ENCODE measurements at regions not wholly inside any gene's neighbourhood (a gene's known extent, or its start where the extent isn't known, plus 50 kb on each side); places are given as distances from the start of the nearest gene placed in this dataset.

- H3K36me3 ChIP-seq = no peaks in the 10 kb centered on the region
- intact Hi-C loops (cut with DNase I) = no loop called here
- DNase-seq = peak; percentile 98
- H3K27me3 ChIP-seq = no peaks in the 10 kb centered on the region
- 0 to 2% methylated on average over 16 to 21 of the region's 68 CpGs for WGBS, 2 donors
- H3K4me1 ChIP-seq = peaks cover 4 to 15% of the 10 kb centered on the region in 2 donors
- peak in 4 of 6 experiments; percentile 21 to 36 (median 34) for TF ChIP-seq CTCF (IDR thresholded peaks at IDR 0.05)
- TF ChIP-seq POLR2A (IDR thresholded peaks at IDR 0.05) = peak in 1 of 2 donors; percentile 97
- peak overlapping the region; percentile 56 to 76 (median 59) for H3K4me3 ChIP-seq (replicated peaks in 1 of 3)
- H3K9me3 ChIP-seq = no peaks in the 10 kb centered on the region
- H3K27ac ChIP-seq = peak overlapping the region; percentile 79 to 89 (median 86)
Measured at GRCh38 chr7:66493235-66494205, 135.2 kb upstream of the KCTD7 start.

GRCh38 chr7:66497346-66497745 lies 131.3 kb upstream of the KCTD7 start:
- DNase-seq = no peak
- Histone ChIP-seq H3K36me3 (no peaks in the 10 kb centered on the region), H3K4me1 (peaks cover 4 to 10% of the 10 kb centered on the region in 2 donors), H3K27ac (no peak overlapping the region), H3K27me3 (no peaks in the 10 kb centered on the region), H3K9me3 (no peaks in the 10 kb centered on the region), H3K4me3 (replicated peaks in 1 of 3) (no peak overlapping the region)
- intact Hi-C loops (cut with DNase I) = no loop called here
- TF ChIP-seq CTCF (IDR thresholded peaks at IDR 0.05) (no peak), POLR2A (IDR thresholded peaks at IDR 0.05) (no peak)
- WGBS, 2 donors = 90 to 93% methylated on average over 5 of the region's 5 CpGs

- Histone ChIP-seq H3K27ac (no peak overlapping the region), H3K4me1 (no peaks in the 10 kb centered on the region), H3K36me3 (no peaks in the 10 kb centered on the region), H3K4me3 (replicated peaks in 1 of 3) (no peak overlapping the region), H3K9me3 (no peaks in the 10 kb centered on the region), H3K27me3 (no peaks in the 10 kb centered on the region)
- intact Hi-C loops (cut with DNase I) = no loop called here
- WGBS, 2 donors = 86 to 96% methylated on average over 3 of the region's 3 CpGs
- TF ChIP-seq POLR2A (IDR thresholded peaks at IDR 0.05) (no peak), CTCF (IDR thresholded peaks at IDR 0.05) (no peak)
- DNase-seq = no peak
Measured at GRCh38 chr7:66500087-66500486, 128.6 kb upstream of the KCTD7 start.

- no peak for TF ChIP-seq CTCF (IDR thresholded peaks at IDR 0.05)
- no peak for TF ChIP-seq POLR2A (IDR thresholded peaks at IDR 0.05)
- Histone ChIP-seq H3K36me3 (no peaks in the 10 kb centered on the region), H3K9me3 (no peaks in the 10 kb centered on the region), H3K27ac (no peak overlapping the region), H3K4me3 (replicated peaks in 1 of 3) (no peak overlapping the region), H3K27me3 (no peaks in the 10 kb centered on the region), H3K4me1 (peaks cover 0 to 3% of the 10 kb centered on the region in 2 donors)
- DNase-seq = no peak
- 85 to 86% methylated on average over 11 of the region's 12 CpGs for WGBS, 2 donors
- intact Hi-C loops (cut with DNase I) = no loop called here
Measured at GRCh38 chr7:66502230-66503035, 126.2 kb upstream of the KCTD7 start.
